ENCODE measurements at regions not wholly inside any gene's neighbourhood (a gene's known extent, or its start where the extent isn't known, plus 50 kb on each side); places are given as distances from the start of the nearest gene placed in this dataset.

DNA sequence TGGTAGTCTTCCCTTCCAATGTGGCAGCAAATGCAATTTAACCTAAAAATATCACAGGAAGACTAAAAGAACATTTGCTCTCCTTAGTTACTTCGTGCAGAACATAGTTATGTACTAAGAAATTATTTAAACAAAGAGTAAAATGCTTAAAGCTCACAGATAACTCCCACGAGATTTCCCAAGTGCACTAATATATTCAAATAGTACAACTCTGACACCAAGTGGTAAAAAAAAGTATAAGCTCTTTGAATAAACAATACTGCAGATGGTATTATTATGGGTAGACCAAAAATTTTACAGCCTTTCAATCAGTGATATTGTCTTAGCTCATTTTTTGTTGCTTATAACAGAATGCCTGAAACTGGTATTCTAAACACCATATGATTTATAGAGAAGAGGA lies 52.8 kb upstream of the FILIP1 start:
- POLR2A ChIA-PET = no interaction called here
- CTCF ChIA-PET = interaction anchor here (0.7 to 1.3 kb wide), 6 partner anchors 21 to 338 kb away, joined by 3 to 7 read pairs (median 4); partner anchors contain the start of gene COX7A2

GRCh38 chr6:75550544-75551167 lies 51.0 kb upstream of the SENP6 start:
- POLR2A ChIA-PET = no interaction called here
- TF ChIP-seq, protein P1, sequence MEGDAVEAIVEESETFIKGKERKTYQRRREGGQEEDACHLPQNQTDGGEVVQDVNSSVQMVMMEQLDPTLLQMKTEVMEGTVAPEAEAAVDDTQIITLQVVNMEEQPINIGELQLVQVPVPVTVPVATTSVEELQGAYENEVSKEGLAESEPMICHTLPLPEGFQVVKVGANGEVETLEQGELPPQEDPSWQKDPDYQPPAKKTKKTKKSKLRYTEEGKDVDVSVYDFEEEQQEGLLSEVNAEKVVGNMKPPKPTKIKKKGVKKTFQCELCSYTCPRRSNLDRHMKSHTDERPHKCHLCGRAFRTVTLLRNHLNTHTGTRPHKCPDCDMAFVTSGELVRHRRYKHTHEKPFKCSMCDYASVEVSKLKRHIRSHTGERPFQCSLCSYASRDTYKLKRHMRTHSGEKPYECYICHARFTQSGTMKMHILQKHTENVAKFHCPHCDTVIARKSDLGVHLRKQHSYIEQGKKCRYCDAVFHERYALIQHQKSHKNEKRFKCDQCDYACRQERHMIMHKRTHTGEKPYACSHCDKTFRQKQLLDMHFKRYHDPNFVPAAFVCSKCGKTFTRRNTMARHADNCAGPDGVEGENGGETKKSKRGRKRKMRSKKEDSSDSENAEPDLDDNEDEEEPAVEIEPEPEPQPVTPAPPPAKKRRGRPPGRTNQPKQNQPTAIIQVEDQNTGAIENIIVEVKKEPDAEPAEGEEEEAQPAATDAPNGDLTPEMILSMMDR (IDR thresholded peaks at IDR 0.05; ENCODE audit: insufficient read depth, low read depth, low read length) = no peak

More for the DNA sequence above, 52.8 kb upstream of the FILIP1 start:
- Histone ChIP-seq H3K36me3 (ENCODE audit: control insufficient read depth, insufficient read depth, low read length) (no peaks in the 10 kb centered on the region), H3K27me3 (ENCODE audit: control insufficient read depth, insufficient read depth, low read length) (no peaks in the 10 kb centered on the region), H3K4me3 (ENCODE audit: low read depth, low read length) (no peak overlapping the region)
- no peak for DNase-seq (ENCODE audit: low read depth)
- TF ChIP-seq, protein P1 (IDR thresholded peaks at IDR 0.05; ENCODE audit: insufficient read depth, low read depth, low read length) = no peak

GRCh38 chr6:75551367-75551952 lies 50.2 kb upstream of the SENP6 start:
- no peaks in the 10 kb centered on the region for H3K27me3 ChIP-seq (ENCODE audit: control insufficient read depth, insufficient read depth, low read length)
- POLR2A ChIA-PET = no interaction called here
- TF ChIP-seq, protein P1 (IDR thresholded peaks at IDR 0.05; ENCODE audit: insufficient read depth, low read depth, low read length) = no peak
- H3K36me3 ChIP-seq (ENCODE audit: control insufficient read depth, insufficient read depth, low read length) = no peaks in the 10 kb centered on the region
- H3K4me3 ChIP-seq (ENCODE audit: low read depth, low read length) = no peak overlapping the region
- CTCF ChIA-PET = no interaction called here
- DNase-seq (ENCODE audit: low read depth) = no peak

More at GRCh38 chr6:75550544-75551167, 51.0 kb upstream of the SENP6 start:
- no peak for DNase-seq (ENCODE audit: low read depth)
- Histone ChIP-seq H3K36me3 (ENCODE audit: control insufficient read depth, insufficient read depth, low read length) (no peaks in the 10 kb centered on the region), H3K4me3 (ENCODE audit: low read depth, low read length) (no peak overlapping the region), H3K27me3 (ENCODE audit: control insufficient read depth, insufficient read depth, low read length) (no peaks in the 10 kb centered on the region)
- CTCF ChIA-PET = no interaction called here
